HEK293 (cell line): ENCODE measurements at regions not wholly inside any gene's neighbourhood (a gene's known extent, or its start where the extent isn't known, plus 50 kb on each side); places are given as distances from the start of the nearest gene placed in this dataset.

Experiments used
- TF ChIP-seq, protein P1 (sequence below): fragments of 450-650 bp; formaldehyde crosslinking; IDR thresholded peaks from 2 replicates; pipeline ENCODE4 v1.5.1; 2016; ENCODE audit warnings: missing biosample characterization, missing genetic modification characterization
- TF ChIP-seq, protein P2 (sequence below): fragments of 450-650 bp; formaldehyde crosslinking; IDR thresholded peaks from 2 replicates; pipeline ENCODE4 v1.5.1; 2016; ENCODE audit warnings: missing biosample characterization, missing genetic modification characterization
- TF ChIP-seq, protein P3 (sequence below): fragments of 450-650 bp; formaldehyde crosslinking; conservative IDR thresholded peaks from 2 replicates; pipeline ENCODE4 v1.5.1; 2016; ENCODE audit warnings: low read depth, missing biosample characterization, missing genetic modification characterization

DNA sequence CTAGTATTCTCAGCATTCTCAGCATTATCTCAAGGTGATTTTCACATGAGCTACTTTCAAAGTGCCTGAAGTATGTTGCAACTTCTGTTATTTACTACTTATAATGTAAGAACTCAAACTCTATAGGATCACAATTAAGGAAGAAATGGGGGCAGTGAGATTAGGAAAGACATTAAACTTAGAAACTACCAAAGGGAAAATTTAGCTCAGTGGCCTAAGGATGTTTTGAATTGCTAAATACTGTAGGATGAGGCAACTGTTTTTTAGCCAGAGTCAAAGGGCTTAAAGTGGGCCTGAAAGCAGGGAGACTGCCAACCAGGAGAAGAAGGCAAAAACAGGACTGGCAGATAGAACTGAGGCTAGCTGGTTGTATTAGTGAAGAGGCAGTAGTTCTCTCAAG lies 55.5 kb upstream of the MBNL1 start:
- TF ChIP-seq, protein P1, sequence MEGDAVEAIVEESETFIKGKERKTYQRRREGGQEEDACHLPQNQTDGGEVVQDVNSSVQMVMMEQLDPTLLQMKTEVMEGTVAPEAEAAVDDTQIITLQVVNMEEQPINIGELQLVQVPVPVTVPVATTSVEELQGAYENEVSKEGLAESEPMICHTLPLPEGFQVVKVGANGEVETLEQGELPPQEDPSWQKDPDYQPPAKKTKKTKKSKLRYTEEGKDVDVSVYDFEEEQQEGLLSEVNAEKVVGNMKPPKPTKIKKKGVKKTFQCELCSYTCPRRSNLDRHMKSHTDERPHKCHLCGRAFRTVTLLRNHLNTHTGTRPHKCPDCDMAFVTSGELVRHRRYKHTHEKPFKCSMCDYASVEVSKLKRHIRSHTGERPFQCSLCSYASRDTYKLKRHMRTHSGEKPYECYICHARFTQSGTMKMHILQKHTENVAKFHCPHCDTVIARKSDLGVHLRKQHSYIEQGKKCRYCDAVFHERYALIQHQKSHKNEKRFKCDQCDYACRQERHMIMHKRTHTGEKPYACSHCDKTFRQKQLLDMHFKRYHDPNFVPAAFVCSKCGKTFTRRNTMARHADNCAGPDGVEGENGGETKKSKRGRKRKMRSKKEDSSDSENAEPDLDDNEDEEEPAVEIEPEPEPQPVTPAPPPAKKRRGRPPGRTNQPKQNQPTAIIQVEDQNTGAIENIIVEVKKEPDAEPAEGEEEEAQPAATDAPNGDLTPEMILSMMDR (tag by site-specific recombination) = no peak
- TF ChIP-seq, protein P2, sequence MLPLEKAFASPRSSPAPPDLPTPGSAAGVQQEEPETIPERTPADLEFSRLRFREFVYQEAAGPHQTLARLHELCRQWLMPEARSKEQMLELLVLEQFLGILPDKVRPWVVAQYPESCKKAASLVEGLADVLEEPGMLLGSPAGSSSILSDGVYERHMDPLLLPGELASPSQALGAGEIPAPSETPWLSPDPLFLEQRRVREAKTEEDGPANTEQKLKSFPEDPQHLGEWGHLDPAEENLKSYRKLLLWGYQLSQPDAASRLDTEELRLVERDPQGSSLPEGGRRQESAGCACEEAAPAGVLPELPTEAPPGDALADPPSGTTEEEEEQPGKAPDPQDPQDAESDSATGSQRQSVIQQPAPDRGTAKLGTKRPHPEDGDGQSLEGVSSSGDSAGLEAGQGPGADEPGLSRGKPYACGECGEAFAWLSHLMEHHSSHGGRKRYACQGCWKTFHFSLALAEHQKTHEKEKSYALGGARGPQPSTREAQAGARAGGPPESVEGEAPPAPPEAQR = no peak
- TF ChIP-seq, protein P3, sequence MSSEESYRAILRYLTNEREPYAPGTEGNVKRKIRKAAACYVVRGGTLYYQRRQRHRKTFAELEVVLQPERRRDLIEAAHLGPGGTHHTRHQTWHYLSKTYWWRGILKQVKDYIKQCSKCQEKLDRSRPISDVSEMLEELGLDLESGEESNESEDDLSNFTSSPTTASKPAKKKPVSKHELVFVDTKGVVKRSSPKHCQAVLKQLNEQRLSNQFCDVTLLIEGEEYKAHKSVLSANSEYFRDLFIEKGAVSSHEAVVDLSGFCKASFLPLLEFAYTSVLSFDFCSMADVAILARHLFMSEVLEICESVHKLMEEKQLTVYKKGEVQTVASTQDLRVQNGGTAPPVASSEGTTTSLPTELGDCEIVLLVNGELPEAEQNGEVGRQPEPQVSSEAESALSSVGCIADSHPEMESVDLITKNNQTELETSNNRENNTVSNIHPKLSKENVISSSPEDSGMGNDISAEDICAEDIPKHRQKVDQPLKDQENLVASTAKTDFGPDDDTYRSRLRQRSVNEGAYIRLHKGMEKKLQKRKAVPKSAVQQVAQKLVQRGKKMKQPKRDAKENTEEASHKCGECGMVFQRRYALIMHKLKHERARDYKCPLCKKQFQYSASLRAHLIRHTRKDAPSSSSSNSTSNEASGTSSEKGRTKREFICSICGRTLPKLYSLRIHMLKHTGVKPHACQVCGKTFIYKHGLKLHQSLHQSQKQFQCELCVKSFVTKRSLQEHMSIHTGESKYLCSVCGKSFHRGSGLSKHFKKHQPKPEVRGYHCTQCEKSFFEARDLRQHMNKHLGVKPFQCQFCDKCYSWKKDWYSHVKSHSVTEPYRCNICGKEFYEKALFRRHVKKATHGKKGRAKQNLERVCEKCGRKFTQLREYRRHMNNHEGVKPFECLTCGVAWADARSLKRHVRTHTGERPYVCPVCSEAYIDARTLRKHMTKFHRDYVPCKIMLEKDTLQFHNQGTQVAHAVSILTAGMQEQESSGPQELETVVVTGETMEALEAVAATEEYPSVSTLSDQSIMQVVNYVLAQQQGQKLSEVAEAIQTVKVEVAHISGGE = no peak
